HT-29 (cell line): ENCODE measurements at regions not wholly inside any gene's neighbourhood (a gene's known extent, or its start where the extent isn't known, plus 50 kb on each side); places are given as distances from the start of the nearest gene placed in this dataset.

ENCODE experiments used
- DNase-seq: peaks from one replicate; pipeline ENCODE4 v3.0.0-alpha.2; 2015; ENCODE audit warnings: low spot score

DNA sequence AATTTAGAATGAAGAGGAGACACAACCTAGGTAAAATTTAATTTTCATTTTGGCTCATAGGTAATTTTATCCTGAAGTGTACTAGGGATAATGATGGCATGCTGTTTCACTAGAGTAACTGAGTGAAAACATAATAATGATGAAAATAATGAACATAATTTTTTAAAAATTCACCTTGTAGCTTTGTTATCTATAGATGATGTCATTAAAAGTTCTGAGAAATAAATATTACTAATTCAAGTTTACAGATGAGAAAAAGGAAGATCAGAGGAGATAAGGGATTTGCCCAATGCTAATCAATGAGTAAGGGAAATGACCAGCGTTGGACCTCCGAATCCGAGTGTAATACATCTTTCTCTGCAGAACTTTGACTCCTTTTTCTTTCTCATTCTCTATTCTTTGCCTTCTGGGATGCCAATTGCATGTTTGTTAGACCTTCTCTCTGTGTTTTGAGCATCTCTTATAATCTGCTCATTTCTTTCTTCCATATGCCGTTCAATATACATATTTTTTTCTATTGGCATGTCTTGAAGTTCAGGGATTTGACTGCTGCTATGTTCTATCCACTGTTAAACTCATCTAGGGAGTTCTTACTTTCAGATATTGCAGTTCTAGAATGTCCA is 186.5 kb downstream of the SNX19 start:
- no peak for DNase-seq

DNA sequence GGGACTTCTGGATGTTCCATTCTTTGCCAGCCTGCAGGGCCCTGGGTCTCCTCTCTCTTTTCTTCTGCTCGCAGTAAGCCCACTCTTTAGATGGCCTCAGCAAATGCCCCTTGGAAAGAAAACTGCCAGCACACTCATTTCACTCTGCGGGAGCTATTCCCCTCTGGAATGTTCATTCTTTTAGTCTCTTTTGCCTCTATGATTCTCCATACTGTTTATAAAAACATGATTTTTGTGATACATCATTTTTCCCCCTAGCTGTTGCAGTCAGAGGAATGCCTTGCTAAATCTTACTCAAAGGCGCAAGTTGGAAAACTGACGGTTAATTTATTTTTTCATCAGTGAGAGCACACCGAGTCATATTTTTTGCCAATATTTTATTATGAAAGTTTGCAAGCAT is 184.9 kb downstream of the SNX19 start:
- no peak for DNase-seq

DNA sequence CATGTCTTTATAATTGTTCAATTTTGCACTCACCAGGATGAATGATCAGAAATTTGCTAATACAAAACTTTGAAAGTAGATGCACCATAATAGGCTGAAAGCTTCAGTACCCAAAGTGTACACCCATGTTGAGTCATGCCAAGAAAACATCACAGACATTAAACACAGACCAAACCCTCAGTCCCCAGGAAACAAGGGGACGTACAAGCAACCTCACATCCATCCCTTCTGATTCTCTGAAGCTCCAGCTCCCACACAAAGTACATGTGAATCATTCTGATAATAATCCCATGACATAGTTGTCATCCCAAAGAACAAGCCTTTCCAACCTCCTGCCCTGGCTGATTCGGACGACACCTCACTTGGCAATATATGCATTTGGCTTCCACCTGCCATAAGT is 183.8 kb downstream of the SNX19 start:
- DNase-seq, result no peak

DNA sequence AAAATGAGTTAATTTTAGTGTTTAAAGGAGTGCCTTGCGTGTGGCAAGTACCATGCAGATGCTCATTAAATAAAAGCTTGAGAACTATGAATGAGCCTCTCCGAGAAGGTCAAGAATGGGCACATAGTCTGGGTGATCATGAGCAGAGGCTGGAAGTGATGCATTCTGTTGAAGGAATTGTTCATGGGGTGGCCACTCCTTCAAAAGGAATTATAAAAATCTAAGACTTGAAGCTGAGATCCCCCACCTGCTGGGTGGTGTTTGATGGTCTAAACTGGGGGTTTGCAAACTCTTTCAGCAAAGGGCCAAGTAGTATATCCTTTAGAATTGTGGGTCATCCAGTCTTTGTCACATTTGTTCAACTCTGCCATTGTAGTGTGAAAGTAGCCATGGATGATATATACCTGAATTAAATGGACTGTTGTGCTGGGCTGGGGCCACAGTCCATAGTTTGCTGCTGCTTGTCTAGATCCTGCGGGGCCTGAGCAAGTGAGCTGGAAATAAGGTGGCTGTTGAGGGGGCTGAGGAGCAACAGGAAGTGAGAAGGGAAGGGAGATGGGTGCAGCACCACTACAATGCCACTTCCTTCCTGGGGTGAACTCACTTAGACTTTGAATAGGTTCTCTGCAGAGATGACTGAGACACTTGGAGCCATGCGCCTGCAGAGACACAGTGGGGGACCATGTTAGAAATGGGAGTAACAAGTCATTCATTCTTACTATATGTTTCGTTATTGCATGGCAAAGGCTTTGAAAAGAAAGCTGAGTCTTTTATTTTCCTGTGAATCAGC is 179.0 kb downstream of the SNX19 start:
- DNase-seq, result no peak

DNA sequence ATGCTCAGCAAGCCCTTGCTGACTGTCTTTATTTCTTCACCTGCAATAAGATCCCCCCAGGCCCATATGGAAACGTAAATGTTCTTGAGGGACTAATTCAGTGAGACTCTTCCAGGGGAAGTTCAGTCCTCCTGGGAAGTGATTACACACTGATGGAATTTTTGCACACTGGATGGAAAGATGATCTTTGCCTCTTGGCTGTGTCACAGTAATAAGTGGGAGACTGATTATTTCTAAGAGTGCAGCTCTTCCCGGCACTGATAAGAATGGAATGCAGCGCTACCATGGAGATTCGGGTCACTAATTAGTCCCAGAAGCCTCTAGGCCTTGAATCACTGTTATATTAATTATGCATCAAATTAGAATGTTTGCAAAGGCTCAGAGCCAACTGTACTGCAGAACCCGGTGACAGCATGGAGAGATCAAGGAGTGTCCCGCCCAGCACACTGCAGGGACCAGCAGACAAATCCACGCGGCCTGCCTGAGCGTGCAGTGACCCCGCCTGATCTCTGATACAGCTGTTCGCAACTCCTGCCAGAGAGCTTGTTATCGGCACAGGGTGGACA is 178.3 kb downstream of the SNX19 start:
- DNase-seq, result no peak

DNA sequence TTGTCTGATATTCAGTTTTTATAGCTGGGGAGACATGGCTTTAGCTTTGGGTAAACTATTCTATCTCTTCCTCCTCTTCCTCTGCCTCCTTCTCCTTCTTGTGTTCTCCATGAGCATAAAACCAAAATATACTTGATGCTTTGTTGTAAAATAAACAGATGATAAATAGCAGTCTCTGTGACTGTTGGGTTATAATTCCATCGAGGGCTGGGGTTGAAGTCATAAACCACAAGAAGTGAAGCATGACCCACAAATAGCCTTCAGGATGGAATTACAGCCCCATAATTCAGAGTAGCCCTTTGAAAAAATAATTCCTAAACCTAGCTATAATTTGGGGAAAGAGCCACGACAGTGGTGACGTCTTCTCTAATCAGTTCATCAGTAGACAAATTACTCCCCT is 177.7 kb downstream of the SNX19 start:
- DNase-seq, result no peak

DNA sequence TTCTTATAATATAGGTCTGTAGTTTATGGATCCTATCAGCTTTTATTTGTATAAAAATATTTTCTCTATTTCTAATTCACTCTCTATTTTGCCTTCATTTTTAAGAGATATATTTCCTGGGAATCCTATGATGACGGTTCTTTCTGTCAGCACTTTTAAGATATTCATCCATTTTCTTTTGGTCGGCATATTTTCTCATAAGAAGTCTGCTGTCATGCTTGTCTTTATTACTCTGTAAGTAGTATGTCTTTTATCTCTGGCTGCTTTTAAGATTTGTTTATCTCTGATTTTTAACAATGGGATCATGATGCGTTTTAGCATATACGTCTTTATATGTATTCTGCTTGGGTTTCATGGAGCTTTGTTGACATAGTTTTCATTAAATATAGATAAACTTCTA is 175.5 kb downstream of the SNX19 start:
- DNase-seq, result no peak

DNA sequence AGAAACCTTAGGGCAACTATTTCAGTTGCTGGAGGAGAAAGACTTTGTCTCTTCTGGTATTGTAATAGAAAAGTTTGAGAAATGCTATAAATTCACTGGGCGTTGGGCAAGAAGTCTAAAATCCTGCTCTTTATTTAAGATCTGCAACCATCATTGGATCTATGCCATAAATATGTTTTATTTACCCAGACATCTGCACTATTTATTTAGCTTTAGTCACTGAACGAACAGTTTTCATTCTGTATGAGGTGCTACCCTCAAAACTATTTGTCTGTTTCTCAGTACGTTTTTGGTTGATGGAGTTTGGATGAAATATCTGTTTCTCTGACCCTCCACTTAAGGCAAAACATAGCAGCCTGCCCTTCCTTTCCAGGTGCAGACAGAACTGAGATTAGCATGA is 171.5 kb downstream of the SNX19 start:
- no peak for DNase-seq

DNA sequence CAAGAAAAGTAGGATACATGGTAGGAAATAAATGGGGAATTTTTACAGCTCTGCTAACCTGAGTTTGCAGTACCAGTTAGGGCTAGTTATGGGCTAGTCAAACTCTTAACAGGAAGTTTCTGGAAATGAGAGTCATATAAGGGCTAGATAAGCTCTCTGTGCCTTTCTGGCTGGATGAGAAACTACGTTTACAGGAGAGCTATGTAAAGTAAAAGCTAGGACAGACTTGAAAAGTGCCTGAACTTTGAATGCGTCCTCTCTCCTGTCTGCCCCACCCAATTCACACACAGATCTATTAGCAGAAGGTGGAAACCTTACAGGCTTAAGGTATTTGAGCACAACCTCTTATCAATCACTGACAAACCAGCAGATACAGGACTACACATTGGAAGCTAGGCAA is 167.1 kb downstream of the SNX19 start:
- no peak for DNase-seq

DNA sequence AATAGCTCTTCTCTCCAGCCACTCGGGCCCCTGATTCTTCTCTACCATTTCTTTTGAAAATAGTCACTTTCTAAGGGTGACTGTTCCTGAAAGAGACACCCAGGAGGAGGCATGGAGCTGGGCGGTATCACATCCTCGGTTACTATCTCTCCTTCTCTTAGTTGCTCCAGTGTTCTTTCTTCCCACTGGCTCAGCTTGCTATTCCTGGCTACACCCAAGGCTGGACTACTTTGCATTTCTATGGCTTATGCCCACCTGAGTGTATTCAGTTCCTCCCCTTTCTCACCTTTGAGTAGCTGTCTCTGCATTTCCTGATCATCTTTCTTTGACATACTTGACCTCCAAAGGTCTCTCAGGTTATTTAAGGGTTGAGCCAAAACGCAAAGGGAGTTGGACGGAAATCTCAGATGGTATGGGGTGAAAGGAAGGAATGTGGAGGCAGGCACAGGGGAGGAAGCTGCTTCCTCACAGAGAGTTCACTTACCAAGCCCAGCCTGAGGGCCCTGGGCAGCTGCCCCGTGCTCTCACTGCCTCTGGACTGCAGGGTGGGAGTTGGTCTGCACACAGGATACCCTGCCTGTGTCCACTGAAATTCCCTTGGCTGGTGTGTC is 155.7 kb downstream of the SNX19 start:
- DNase-seq, result no peak

DNA sequence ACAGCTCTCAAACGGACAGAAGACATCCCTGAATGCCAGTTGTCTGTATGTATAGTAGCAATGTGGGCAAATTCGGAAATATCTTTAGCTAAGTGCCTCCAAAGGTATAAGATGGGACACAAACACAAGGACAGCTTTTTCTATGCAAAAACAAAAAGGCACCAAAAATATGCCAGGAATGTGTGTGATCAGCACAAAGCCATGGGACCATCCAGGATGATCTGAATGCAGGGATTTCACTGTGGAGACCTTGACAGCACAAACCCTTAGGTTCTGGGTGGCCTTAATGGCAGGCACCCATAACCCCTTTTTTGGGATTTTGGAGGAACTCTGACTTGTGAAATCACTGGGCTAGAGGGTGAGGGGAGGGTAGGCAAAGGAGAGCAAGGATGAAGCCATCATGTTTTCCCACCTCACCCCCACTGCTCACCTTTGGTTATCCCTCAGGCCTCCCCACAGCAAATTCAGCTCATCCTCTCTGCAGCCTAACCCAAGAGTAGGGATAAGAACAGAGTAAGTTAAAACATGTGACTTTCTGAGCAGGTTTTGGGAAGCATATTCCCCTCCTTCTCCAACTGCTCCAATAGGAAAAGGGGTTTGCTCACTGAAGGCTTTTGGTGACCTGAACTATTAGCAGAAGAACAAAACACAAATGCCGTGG is 154.6 kb downstream of the SNX19 start:
- DNase-seq, result no peak

DNA sequence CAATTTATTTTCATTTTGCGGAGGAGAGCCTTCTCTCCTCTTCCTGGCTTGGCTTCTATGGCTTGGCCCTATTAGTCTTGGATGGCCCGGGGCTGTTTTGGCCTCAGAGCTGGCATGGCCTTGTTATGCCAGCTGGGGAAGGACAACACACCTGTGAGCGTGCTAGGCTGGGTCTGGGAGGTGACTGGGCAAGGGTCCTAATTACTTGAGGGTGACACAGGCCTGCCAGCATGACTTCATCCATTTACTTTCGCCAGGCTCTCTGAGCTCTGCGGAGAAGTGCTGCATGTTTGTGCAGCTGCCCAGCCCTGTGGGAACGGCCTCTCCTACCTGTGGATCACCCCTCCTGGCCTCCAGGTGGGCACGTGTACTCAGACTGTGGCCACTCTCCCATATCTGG is 153.6 kb downstream of the SNX19 start:
- no peak for DNase-seq

DNA sequence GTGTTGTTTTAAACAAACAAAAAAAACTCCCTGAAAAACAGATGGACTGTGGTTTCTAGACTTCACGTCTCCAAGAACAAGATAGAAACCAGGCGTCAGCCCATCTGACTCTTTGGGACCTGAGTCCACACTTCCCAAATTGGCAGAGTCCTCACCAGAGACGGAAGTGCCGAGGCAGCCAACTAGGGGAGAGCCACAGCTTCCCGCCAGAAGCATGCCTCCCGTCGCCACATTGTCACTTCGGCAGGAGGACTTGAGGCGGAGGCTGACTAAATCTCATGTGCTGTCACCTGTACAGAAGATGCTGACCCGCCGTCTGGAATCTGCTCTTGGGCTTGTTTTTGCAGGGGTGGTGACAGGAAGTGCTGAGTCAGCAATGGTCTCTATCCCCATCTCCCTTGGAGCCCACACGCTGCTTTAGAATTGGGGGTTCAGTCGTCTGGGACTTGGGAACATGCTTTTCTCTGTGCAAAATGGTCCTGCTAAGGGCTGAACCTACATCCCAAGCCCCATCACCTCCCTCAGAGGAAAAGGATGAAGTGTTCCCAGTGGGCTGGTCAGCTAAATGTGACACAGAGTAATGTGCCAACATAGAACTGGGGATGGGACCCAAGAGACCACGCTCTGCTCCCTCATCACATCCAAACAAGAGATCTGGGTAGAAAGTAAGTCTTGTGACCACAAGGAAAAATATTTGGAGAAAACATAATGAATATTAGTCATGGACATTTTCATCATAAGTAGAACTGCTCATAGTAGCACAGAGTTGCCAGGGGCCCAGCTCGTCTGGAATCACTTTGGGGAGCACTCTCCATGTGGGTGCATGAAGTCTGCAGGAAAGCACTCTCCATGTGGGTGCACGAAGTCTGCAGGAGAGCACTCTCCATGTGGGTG is 152.9 kb downstream of the SNX19 start:
- no peak for DNase-seq

DNA sequence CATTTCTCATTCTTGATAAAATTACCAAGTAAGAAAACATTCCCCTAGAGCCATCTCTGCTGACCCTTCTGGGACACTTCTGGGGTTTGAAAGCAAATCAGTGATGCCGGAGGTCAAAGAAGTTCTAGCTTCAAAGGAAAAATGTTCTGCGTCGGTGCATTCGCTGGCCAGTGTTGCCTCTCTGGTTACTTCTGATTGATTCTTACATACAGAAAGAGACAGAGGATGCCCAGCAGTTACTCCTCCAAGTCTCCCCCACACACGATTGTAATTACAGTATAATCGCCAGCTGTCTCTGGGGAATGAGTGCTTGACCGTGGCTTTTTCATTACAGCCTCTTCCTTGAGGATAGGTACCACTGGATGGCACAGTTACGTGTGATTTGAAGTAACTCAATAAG is 150.9 kb downstream of the SNX19 start:
- DNase-seq, result no peak

DNA sequence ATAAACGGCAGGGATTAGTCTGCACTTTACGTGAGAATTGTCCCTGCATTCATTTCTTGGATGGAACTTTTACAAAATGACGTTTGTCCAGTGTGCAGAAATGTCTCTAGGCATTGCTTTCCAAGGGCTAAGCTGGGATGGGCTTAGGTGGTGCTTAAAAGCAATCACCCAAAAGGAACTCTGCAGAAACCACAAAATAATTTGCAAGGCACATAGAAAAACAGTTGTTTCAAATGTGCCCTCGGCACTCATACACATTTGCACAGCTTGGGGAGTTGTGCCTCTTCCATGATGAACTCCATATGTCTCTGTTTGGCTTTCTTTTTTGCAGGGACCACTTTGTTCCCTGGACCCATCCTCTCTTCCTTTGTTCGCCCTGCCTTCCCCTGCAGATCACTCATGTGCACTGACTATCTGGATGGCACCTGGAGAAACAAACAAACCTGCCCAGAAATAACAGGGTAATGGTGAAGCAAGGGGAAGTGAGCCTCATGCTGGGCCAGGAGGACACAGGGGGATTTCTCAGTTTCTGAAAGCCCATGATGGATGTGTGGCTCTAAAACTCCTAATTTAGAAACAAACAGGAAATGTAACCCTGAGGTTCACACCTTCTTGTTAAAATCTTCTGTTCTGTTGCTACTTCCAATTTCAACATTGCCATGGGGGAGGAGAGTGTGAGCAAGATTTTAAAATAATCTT is 150.2 kb downstream of the SNX19 start:
- no peak for DNase-seq

DNA sequence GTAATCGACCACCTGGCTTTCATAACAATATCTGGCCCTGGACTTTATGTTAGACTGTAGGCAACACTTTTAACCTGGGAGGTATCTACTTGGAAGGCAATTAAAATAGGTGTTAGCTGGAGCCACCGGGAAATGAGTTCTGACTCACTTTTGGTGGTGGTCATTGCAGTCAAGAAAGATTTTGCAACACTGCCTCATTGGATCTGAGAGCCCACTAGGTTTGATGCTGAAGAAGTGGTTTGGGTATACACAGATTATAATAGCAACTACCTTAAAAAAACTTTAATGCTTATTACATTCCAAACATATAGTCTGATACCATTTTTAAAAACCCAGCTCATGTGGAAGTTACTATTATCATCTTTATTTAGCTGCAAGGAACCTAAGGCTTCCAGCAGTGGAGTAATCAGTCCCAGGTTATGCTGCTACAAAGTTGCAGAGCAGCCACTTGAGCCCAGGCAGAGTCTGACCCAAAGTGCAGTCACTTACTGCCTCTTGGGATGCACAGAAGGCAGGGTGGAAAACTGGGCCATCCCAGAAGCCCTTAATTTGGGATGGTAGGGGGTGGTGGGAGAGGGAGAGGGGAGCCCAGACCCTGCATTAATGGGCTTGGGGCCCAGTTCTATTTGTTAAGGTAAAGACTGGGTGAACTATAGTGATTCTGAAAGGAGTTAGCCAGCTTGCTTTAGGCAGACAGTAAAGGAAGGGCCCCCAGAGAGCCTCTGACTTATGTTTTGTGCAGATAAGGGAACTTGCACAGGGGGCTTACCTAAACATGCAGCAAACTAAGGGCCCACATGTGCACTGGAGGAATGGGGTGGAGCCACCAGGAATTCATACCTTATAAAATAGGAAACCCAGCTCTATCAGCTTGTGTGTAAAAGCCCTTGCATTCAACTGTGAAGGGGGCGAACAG is 149.4 kb downstream of the SNX19 start:
- no peak for DNase-seq

DNA sequence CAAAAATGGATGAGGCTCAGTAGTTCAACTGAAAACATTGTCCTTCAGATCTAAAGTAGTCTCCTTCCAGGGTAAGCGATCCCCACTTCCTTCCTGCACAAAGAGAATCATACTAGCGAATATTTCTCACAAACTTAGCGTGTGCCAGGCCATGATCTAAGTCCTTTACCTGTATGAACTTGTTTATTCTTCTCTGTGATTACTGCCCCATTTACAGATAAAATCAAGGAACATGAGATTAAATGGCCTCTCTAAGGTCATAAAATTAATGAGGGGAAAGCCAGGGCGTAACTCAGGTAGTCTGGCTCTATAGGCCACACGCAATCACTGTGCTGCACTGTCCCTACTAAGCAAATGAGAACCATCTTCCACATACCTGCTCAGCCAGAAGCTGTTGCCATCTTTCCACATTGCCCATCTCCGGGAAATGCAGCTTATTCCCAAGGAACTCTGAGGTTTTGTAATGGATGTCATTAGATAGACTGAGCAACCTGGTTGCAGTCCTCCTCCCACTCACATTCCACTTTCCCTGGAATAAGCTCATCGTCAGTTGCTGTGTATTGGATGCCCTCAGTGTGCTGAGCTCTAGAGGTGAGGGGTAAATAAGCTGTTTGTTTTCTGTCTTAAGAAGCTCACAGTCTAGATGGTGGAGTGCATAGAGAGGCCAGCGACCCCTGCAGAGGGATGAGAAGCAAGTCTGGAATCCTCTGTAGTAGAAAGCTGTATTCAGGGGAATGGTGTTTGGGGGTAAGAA is 146.3 kb downstream of the SNX19 start:
- DNase-seq, result no peak

DNA sequence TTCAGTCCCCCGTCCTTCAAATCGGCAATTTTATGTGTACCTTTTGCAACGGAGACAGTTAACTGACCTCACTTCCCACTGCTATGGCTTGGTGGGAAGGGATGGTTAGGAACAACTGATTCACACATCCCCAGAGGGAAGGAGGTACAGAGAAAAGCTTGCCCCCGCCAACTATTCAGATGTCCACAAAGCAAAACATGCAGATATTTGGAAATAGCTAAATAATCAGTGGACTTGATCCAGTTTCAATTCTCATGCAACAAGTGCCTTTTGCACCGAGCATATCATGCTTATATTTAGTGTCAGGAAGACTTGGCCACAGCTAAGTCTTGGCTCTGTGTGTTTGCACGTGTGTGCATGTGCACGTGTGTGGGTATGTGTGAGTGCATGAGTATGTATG is 144.6 kb downstream of the SNX19 start:
- DNase-seq, result no peak
